ENCODE measurements at regions not wholly inside any gene's neighbourhood (a gene's known extent, or its start where the extent isn't known, plus 50 kb on each side); places are given as distances from the start of the nearest gene placed in this dataset.
"Not testable (repeated sequence)": the region's sequence is repeated elsewhere in the genome, so short reads cannot be mapped to it uniquely, and the experiment has no call there.

- TF ChIP-seq POLR2AphosphoS5 (IDR thresholded peaks at IDR 0.05) (no peak), CTCF (IDR thresholded peaks at IDR 0.05) (no peak), EP300 (IDR thresholded peaks at IDR 0.05) (no peak), POLR2A (IDR thresholded peaks at IDR 0.05) (no peak)
- Histone ChIP-seq H3K4me1 (no peaks in the 10 kb centered on the region), H3K9me3 (peaks cover 0 to 5% (median 2%) of the 10 kb centered on the region in 4 donors), H3K36me3 (no peaks in the 10 kb centered on the region), H3K27ac (no peak overlapping the region), H3K4me3 (no peak overlapping the region), H3K27me3 (no peaks in the 10 kb centered on the region)
- no peak for DNase-seq
- WGBS, 5 donors, result 80 to 92% (median 90%) methylated on average over 3 of the region's 3 CpGs
- intact Hi-C loops (cut with DNase I; ENCODE audit: low total_unique reads), result no loop called here
Measured at GRCh38 chr2:190150413-190150812, 87.9 kb upstream of the MSTN start.

- TF ChIP-seq EP300 (IDR thresholded peaks at IDR 0.05) (no peak), CTCF (IDR thresholded peaks at IDR 0.05) (no peak), POLR2A (IDR thresholded peaks at IDR 0.05) (no peak), POLR2AphosphoS5 (IDR thresholded peaks at IDR 0.05) (no peak)
- Histone ChIP-seq H3K4me3 (no peak overlapping the region), H3K4me1 (no peaks in the 10 kb centered on the region), H3K27me3 (no peaks in the 10 kb centered on the region), H3K36me3 (no peaks in the 10 kb centered on the region), H3K9me3 (peaks cover 0 to 5% (median 2%) of the 10 kb centered on the region in 4 donors), H3K27ac (no peak overlapping the region)
- no peak for DNase-seq
- 54 to 68% (median 61%) methylated on average over 6 of the region's 6 CpGs for WGBS, 5 donors
- intact Hi-C loops (cut with DNase I; ENCODE audit: low total_unique reads), result no loop called here
Measured at GRCh38 chr2:190149908-190150307, 87.4 kb upstream of the MSTN start.

- Histone ChIP-seq H3K27me3 (no peaks in the 10 kb centered on the region), H3K9me3 (peaks cover 0 to 5% (median 2%) of the 10 kb centered on the region in 4 donors), H3K4me3 (no peak overlapping the region), H3K27ac (no peak overlapping the region), H3K4me1 (no peaks in the 10 kb centered on the region), H3K36me3 (no peaks in the 10 kb centered on the region)
- intact Hi-C loops (cut with DNase I; ENCODE audit: low total_unique reads), result no loop called here
- DNase-seq, result no peak
- TF ChIP-seq CTCF (IDR thresholded peaks at IDR 0.05), result no peak
- no peak for TF ChIP-seq EP300 (IDR thresholded peaks at IDR 0.05)
- TF ChIP-seq POLR2AphosphoS5 (IDR thresholded peaks at IDR 0.05), result no peak
- no peak for TF ChIP-seq POLR2A (IDR thresholded peaks at IDR 0.05)
- 80 to 94% (median 87%) methylated on average over 4 of the region's 4 CpGs for WGBS, 5 donors
Measured at GRCh38 chr2:190149200-190149599, 86.7 kb upstream of the MSTN start.

- H3K27me3 ChIP-seq; H3K9me3 ChIP-seq; intact Hi-C loops (cut with DNase I; ENCODE audit: low total_unique reads); H3K27ac ChIP-seq; H3K4me1 ChIP-seq; DNase-seq; H3K36me3 ChIP-seq; H3K4me3 ChIP-seq: not testable (repeated sequence)
- 89 to 93% (median 92%) methylated on average over 5 of the region's 5 CpGs for WGBS, 5 donors
Measured at GRCh38 chr2:190146109-190146508, 83.6 kb upstream of the MSTN start.

- peaks cover 0 to 11% (median 6%) of the 10 kb centered on the region in 4 donors for H3K9me3 ChIP-seq
- H3K27ac ChIP-seq; intact Hi-C loops (cut with DNase I; ENCODE audit: low total_unique reads); H3K4me1 ChIP-seq; H3K27me3 ChIP-seq; DNase-seq; H3K36me3 ChIP-seq; H3K4me3 ChIP-seq: not testable (repeated sequence)
- WGBS, 5 donors, result 88 to 97% (median 90%) methylated on average over 2 of the region's 2 CpGs
Measured at GRCh38 chr2:190140474-190140873, 77.9 kb upstream of the MSTN start.

Data from stomach (tissue), 8 donors.